ENCODE measurements at regions not wholly inside any gene's neighbourhood (a gene's known extent, or its start where the extent isn't known, plus 50 kb on each side); places are given as distances from the start of the nearest gene placed in this dataset.

DNA sequence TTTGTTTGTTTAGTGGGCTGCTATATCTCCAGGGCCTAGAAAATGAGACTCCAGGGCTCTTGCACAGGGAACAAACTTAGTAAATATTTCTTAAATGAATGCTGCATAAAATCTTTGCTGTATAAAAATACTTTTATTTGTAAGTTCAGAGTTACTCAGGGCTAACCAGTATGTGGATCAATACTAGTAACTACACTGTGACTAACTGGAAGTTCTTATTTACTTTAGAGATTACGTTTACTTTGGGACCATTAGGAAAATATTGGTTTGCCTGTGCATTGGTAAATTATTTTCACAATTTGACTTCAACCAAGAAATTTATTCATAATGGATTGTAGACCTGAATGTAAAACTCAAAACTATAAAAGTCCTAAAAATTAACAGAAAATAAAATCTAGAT is 575.5 kb downstream of the RNF144A start:
- Histone ChIP-seq H3K9me3 (ENCODE audit: control insufficient read depth, low read length) (no peaks in the 10 kb centered on the region), H3K27ac (no peak overlapping the region)
- TF ChIP-seq, protein P1, sequence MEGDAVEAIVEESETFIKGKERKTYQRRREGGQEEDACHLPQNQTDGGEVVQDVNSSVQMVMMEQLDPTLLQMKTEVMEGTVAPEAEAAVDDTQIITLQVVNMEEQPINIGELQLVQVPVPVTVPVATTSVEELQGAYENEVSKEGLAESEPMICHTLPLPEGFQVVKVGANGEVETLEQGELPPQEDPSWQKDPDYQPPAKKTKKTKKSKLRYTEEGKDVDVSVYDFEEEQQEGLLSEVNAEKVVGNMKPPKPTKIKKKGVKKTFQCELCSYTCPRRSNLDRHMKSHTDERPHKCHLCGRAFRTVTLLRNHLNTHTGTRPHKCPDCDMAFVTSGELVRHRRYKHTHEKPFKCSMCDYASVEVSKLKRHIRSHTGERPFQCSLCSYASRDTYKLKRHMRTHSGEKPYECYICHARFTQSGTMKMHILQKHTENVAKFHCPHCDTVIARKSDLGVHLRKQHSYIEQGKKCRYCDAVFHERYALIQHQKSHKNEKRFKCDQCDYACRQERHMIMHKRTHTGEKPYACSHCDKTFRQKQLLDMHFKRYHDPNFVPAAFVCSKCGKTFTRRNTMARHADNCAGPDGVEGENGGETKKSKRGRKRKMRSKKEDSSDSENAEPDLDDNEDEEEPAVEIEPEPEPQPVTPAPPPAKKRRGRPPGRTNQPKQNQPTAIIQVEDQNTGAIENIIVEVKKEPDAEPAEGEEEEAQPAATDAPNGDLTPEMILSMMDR (IDR thresholded peaks at IDR 0.05): no peak

DNA sequence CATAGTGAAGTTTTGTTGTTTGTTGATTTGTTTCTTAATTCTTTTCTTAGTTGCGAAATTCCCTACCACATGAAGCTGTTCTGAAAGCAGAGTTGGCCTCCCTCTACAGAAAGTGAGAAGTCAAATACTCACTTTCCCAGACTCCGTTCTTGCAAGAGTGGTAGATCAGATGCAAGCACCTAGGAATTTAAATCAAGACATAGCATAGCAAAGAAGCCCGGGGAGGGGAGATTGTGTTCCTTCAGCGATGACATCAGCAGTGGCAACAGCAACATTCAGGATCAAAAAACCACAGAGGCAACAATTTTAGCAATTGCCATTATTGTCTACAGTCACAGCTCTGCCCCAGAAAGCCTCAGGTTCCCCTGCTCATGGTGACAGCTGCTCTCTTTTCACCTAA is 580.0 kb downstream of the RNF144A start:
- H3K9me3 ChIP-seq (ENCODE audit: control insufficient read depth, low read length): no peaks in the 10 kb centered on the region
- H3K9ac ChIP-seq: no peak overlapping the region
- no peaks in the 10 kb centered on the region for H3K79me2 ChIP-seq
- no peak overlapping the region for H3K27ac ChIP-seq
- H3K4me3 ChIP-seq (ENCODE audit: low read depth, low read length): no peak overlapping the region
- no peaks in the 10 kb centered on the region for H3K27me3 ChIP-seq (ENCODE audit: control insufficient read depth, insufficient read depth, low read length)
- no peak overlapping the region for H2AFZ ChIP-seq
- H3K4me2 ChIP-seq (ENCODE audit: low read length): no peak overlapping the region
- H3K36me3 ChIP-seq (ENCODE audit: control insufficient read depth, insufficient read depth, low read length): no peaks in the 10 kb centered on the region
- no peaks in the 10 kb centered on the region for H3K4me1 ChIP-seq
- TF ChIP-seq, protein P1 (IDR thresholded peaks at IDR 0.05): no peak

More for the DNA sequence above, 575.5 kb downstream of the RNF144A start:
- no peak overlapping the region for H2AFZ ChIP-seq
- H3K4me3 ChIP-seq (ENCODE audit: low read depth, low read length): no peak overlapping the region
- H3K79me2 ChIP-seq: no peaks in the 10 kb centered on the region
- H3K36me3 ChIP-seq (ENCODE audit: control insufficient read depth, insufficient read depth, low read length): no peaks in the 10 kb centered on the region
- no peaks in the 10 kb centered on the region for H3K4me1 ChIP-seq
- H3K9ac ChIP-seq: no peak overlapping the region
- no peaks in the 10 kb centered on the region for H3K27me3 ChIP-seq (ENCODE audit: control insufficient read depth, insufficient read depth, low read length)
- no peak overlapping the region for H3K4me2 ChIP-seq (ENCODE audit: low read length)

DNA sequence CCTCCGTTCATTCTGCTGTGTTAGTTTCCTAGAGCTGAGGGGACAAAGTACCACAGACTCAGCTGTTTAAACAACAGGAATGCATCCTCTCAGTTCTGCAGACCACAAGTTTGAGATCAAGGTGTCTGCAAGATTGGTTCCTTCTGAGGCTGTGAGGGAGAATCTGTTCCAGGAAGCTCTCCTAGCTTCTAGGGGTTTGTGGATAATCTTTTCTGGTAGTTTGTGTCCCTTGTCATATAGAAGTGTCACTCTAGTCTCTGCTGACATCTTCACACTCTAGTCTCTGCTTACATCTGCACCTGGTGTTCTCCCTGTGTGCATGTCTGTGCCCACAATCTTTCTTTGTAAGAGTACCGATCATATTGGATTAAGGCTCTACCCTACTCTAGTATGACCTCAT is 581.8 kb downstream of the RNF144A start:
- H3K9ac ChIP-seq: no peak overlapping the region

DNA sequence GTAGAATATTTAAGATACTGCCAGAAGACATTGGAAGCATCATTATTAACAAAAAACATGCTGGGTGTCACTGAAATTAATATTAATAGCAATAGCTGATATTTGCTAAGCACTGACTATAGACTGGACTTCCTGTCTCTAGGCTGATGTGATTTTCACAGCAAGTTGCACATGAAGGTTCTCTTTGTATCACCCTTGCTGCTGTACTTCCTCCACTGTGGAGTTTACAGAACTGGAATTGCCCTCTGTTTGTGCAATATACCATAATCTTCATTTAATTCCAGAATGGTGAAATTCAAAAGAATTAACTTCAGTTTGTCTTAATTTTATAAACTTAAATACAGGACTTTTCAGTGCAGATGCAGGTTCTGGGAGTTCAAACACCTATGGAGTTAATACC is 585.1 kb downstream of the RNF144A start:
- TF ChIP-seq, protein P1 (IDR thresholded peaks at IDR 0.05): no peak
- Histone ChIP-seq H3K4me3 (ENCODE audit: low read depth, low read length) (no peak overlapping the region), H3K27ac (no peak overlapping the region), H3K9ac (no peak overlapping the region), H3K4me2 (ENCODE audit: low read length) (no peak overlapping the region), H3K27me3 (ENCODE audit: control insufficient read depth, insufficient read depth, low read length) (no peaks in the 10 kb centered on the region), H2AFZ (no peak overlapping the region), H3K4me1 (no peaks in the 10 kb centered on the region), H3K9me3 (ENCODE audit: control insufficient read depth, low read length) (no peaks in the 10 kb centered on the region), H3K79me2 (no peaks in the 10 kb centered on the region), H3K36me3 (ENCODE audit: control insufficient read depth, insufficient read depth, low read length) (no peaks in the 10 kb centered on the region)

More for the DNA sequence above, 581.8 kb downstream of the RNF144A start:
- H3K4me3 ChIP-seq (ENCODE audit: low read depth, low read length): no peak overlapping the region
- H2AFZ ChIP-seq: no peak overlapping the region
- H3K36me3 ChIP-seq (ENCODE audit: control insufficient read depth, insufficient read depth, low read length): no peaks in the 10 kb centered on the region
- no peak overlapping the region for H3K4me2 ChIP-seq (ENCODE audit: low read length)
- TF ChIP-seq, protein P1 (IDR thresholded peaks at IDR 0.05): no peak
- H3K9me3 ChIP-seq (ENCODE audit: control insufficient read depth, low read length): no peaks in the 10 kb centered on the region
- H3K79me2 ChIP-seq: no peaks in the 10 kb centered on the region
- no peaks in the 10 kb centered on the region for H3K27me3 ChIP-seq (ENCODE audit: control insufficient read depth, insufficient read depth, low read length)
- H3K4me1 ChIP-seq: no peaks in the 10 kb centered on the region
- no peak overlapping the region for H3K27ac ChIP-seq

DNA sequence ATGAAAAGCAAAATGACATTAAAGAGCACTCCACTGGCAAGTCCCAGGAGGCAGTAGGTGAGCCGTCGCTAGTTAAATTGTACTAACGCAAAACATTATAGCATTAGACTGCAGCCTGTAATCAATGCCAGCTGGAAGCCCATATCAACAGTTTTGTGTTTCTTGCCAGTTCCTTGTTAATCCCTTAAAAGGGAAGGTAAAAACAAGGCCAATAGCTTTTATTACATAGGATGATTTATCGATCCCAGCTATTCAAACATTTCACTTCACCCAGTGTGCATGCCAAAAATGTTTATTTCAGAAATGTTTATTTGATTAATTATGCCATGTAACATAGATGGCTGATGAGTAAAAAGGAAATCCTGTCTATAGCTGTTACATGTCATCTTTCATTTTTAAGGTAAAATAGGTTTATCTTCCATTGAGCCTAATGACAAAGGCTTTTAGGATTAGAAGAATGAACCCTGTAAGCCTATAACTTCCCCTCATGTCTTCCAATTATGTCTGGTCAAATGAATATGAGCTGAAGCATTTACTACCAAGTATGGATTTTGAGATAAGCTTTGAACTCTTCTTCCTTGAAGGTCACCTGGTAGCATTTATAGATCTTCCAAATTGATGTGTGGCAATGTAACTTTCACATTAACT is 591.2 kb downstream of the RNF144A start:
- TF ChIP-seq, protein P1 (IDR thresholded peaks at IDR 0.05): no peak
- H3K4me2 ChIP-seq (ENCODE audit: low read length): no peak overlapping the region
- H3K9me3 ChIP-seq (ENCODE audit: control insufficient read depth, low read length): no peaks in the 10 kb centered on the region

More for the DNA sequence above, 591.2 kb downstream of the RNF144A start:
- no peaks in the 10 kb centered on the region for H3K36me3 ChIP-seq (ENCODE audit: control insufficient read depth, insufficient read depth, low read length)
- H3K79me2 ChIP-seq: no peaks in the 10 kb centered on the region
- H3K27ac ChIP-seq: no peak overlapping the region
- H2AFZ ChIP-seq: no peak overlapping the region
- H3K27me3 ChIP-seq (ENCODE audit: control insufficient read depth, insufficient read depth, low read length): no peaks in the 10 kb centered on the region
- no peak overlapping the region for H3K4me3 ChIP-seq (ENCODE audit: low read depth, low read length)
- H3K9ac ChIP-seq: no peak overlapping the region
- no peaks in the 10 kb centered on the region for H3K4me1 ChIP-seq

Data from parathyroid adenoma (tissue), 2 donors.